ENCODE measurements at regions not wholly inside any gene's neighbourhood (a gene's known extent, or its start where the extent isn't known, plus 50 kb on each side); places are given as distances from the start of the nearest gene placed in this dataset.
"Not testable (repeated sequence)": the region's sequence is repeated elsewhere in the genome, so short reads cannot be mapped to it uniquely, and the experiment has no call there.

GRCh38 chrX:124769166-124769565 is 422.8 kb downstream of the SH2D1A start:
- no peaks in the 10 kb centered on the region for H3K36me3 Mint-ChIP-seq (ENCODE audit: unreplicated experiment)
- H3K27me3 Mint-ChIP-seq (ENCODE audit: unreplicated experiment), result no peaks in the 10 kb centered on the region
- no peak overlapping the region for H3K27ac Mint-ChIP-seq (ENCODE audit: unreplicated experiment)
- DNase-seq, result no peak
- no peak overlapping the region for H3K4me3 Mint-ChIP-seq (ENCODE audit: unreplicated experiment)
- no peaks in the 10 kb centered on the region for H3K9me3 Mint-ChIP-seq (ENCODE audit: unreplicated experiment)
- TF ChIP-seq CTCF (IDR thresholded peaks at IDR 0.05; ENCODE audit: partially characterized antibody, unreplicated experiment), result no peak
- H3K4me1 Mint-ChIP-seq (ENCODE audit: low read depth, unreplicated experiment), result no peaks in the 10 kb centered on the region

- no peak overlapping the region for H3K27ac Mint-ChIP-seq (ENCODE audit: unreplicated experiment)
- no peak overlapping the region for H3K4me3 Mint-ChIP-seq (ENCODE audit: unreplicated experiment)
- no peaks in the 10 kb centered on the region for H3K4me1 Mint-ChIP-seq (ENCODE audit: low read depth, unreplicated experiment)
- H3K36me3 Mint-ChIP-seq (ENCODE audit: unreplicated experiment), result no peaks in the 10 kb centered on the region
- DNase-seq, result no peak
- no peak for TF ChIP-seq CTCF (IDR thresholded peaks at IDR 0.05; ENCODE audit: partially characterized antibody, unreplicated experiment)
- no peaks in the 10 kb centered on the region for H3K9me3 Mint-ChIP-seq (ENCODE audit: unreplicated experiment)
- H3K27me3 Mint-ChIP-seq (ENCODE audit: unreplicated experiment), result no peaks in the 10 kb centered on the region
Measured at GRCh38 chrX:124771292-124771691, 424.9 kb downstream of the SH2D1A start.

- not testable (repeated sequence) for H3K4me1 Mint-ChIP-seq (ENCODE audit: low read depth, unreplicated experiment); H3K27ac Mint-ChIP-seq (ENCODE audit: unreplicated experiment); DNase-seq; H3K27me3 Mint-ChIP-seq (ENCODE audit: unreplicated experiment); H3K9me3 Mint-ChIP-seq (ENCODE audit: unreplicated experiment); H3K36me3 Mint-ChIP-seq (ENCODE audit: unreplicated experiment); H3K4me3 Mint-ChIP-seq (ENCODE audit: unreplicated experiment)
Measured at GRCh38 chrX:124788253-124788652, 441.9 kb downstream of the SH2D1A start.

- DNase-seq; H3K4me1 Mint-ChIP-seq (ENCODE audit: low read depth, unreplicated experiment); H3K36me3 Mint-ChIP-seq (ENCODE audit: unreplicated experiment); H3K4me3 Mint-ChIP-seq (ENCODE audit: unreplicated experiment); H3K27ac Mint-ChIP-seq (ENCODE audit: unreplicated experiment); H3K9me3 Mint-ChIP-seq (ENCODE audit: unreplicated experiment); H3K27me3 Mint-ChIP-seq (ENCODE audit: unreplicated experiment): not testable (repeated sequence)
Measured at GRCh38 chrX:124789874-124790273, 443.5 kb downstream of the SH2D1A start.

GRCh38 chrX:124791492-124792095 is 445.2 kb downstream of the SH2D1A start:
- H3K27me3 Mint-ChIP-seq (ENCODE audit: unreplicated experiment), result no peaks in the 10 kb centered on the region
- H3K27ac Mint-ChIP-seq (ENCODE audit: unreplicated experiment), result no peak overlapping the region
- H3K4me3 Mint-ChIP-seq (ENCODE audit: unreplicated experiment), result no peak overlapping the region

More at GRCh38 chrX:124791492-124792095, 445.2 kb downstream of the SH2D1A start:
- Mint-ChIP-seq H3K9me3 (ENCODE audit: unreplicated experiment) (peaks cover 2% of the 10 kb centered on the region), H3K36me3 (ENCODE audit: unreplicated experiment) (no peaks in the 10 kb centered on the region), H3K4me1 (ENCODE audit: low read depth, unreplicated experiment) (no peaks in the 10 kb centered on the region)
- no peak for TF ChIP-seq CTCF (IDR thresholded peaks at IDR 0.05; ENCODE audit: partially characterized antibody, unreplicated experiment)
- DNase-seq, result no peak
